GM12878 (cell line): ENCODE measurements at regions not wholly inside any gene's neighbourhood (a gene's known extent, or its start where the extent isn't known, plus 50 kb on each side); places are given as distances from the start of the nearest gene placed in this dataset.

Source experiments
- ATAC-seq: fragments of 200-7000 bp; cut with Tn5 transposase; 3 replicates; pipeline ENCODE4 v1.9.1; 2020; ENCODE audit warnings: mild to moderate bottlenecking, moderate library complexity
- BruUV-seq: library from RNA; stranded (reverse); fragments of 400-500 nt; replicated peaks from 2 replicates; lab custom pipeline; 2021; lab: Mats Ljungman, UMichigan
- CTCF ChIA-PET: fragments of 300-600 bp; sonication (Branson Sonifier 250); formaldehyde crosslinking; extraction: SDS; loops from one replicate; lab custom pipeline; 2021; ENCODE audit warnings: inconsistent platforms; lab: Yijun Ruan, JAX
- POLR2A ChIA-PET: fragments of 350-600 bp; formaldehyde crosslinking; extraction: SDS; loops from one replicate; lab custom pipeline; 2021; ENCODE audit warnings: inconsistent platforms; lab: Charles Lee
- RAD21 ChIA-PET: fragments of 300-600 bp; sonication (Branson Sonifier 250); formaldehyde crosslinking; loops from one replicate; lab custom pipeline; 2023; ENCODE audit warnings: antibody characterized with exemption; ENCODE audit not compliant: unreplicated experiment; lab: Charles Lee
- SMC1A ChIA-PET: fragments of 300-600 bp; sonication (Branson Sonifier 250); formaldehyde crosslinking; loops from one replicate; lab custom pipeline; 2023; ENCODE audit not compliant: unreplicated experiment, uncharacterized antibody; lab: Charles Lee
- DNase-seq: peaks from one replicate; pipeline ENCODE4 v3.0.0-alpha.2; 2011; ENCODE audit warnings: low read depth, low spot score
- FAIRE-seq: peaks from 3 replicates; lab custom pipeline; 2011; peaks lifted over from hg19 to GRCh38; lab: Jason Lieb, UNC
- H2AFZ ChIP-seq: 2 replicates; pipeline ENCODE4 v1.6.0; 2011; ENCODE audit warnings: low read depth, low read length, control low read depth; ENCODE audit not compliant: control insufficient read depth
- H3K27ac ChIP-seq: 2 replicates; pipeline ENCODE4 v1.5.1; 2011; ENCODE audit warnings: control low read depth; ENCODE audit not compliant: control insufficient read depth, insufficient read depth
- H3K27me3 ChIP-seq, 2 experiments: replicated peaks in 1 of 2; 2 replicates each; pipeline versions ENCODE4 v1.6.0 to v1.6.1; 2011; ENCODE audit warnings: low read length in 1 of 2; ENCODE audit not compliant: control insufficient read depth in 2 of 2, insufficient read depth in 2 of 2
- H3K36me3 ChIP-seq, 2 experiments: 2 replicates each; pipeline ENCODE4 v1.5.1; 2011; ENCODE audit warnings: low read length in 1 of 2; ENCODE audit not compliant: control insufficient read depth in 2 of 2, insufficient read depth in 2 of 2
- H3K4me1 ChIP-seq: 2 replicates; pipeline ENCODE4 v1.6.1; 2011; ENCODE audit warnings: mild to moderate bottlenecking, low read length, moderate library complexity, mixed read lengths; ENCODE audit not compliant: control insufficient read depth, insufficient read depth
- H3K4me2 ChIP-seq: 2 replicates; pipeline ENCODE4 v1.6.0; 2011; ENCODE audit warnings: control low read depth; ENCODE audit not compliant: control insufficient read depth, insufficient read depth
- H3K4me3 ChIP-seq: fragments of 200-600 bp; sonication (generic); 2 replicates; pipeline ENCODE4 v1.5.1; 2016
- H3K79me2 ChIP-seq: 2 replicates; pipeline ENCODE4 v1.6.0; 2011; ENCODE audit warnings: low read length; ENCODE audit not compliant: control insufficient read depth, insufficient read depth
- H3K9ac ChIP-seq: 2 replicates; pipeline ENCODE4 v1.8.0; 2011; ENCODE audit warnings: low read length, control low read depth, mixed read lengths; ENCODE audit not compliant: control insufficient read depth, insufficient read depth
- H3K9me3 ChIP-seq: replicated peaks from 3 replicates; pipeline ENCODE4 v1.5.1; 2011; ENCODE audit warnings: mild to moderate bottlenecking, low read length; ENCODE audit not compliant: control insufficient read depth, insufficient read depth
- H4K20me1 ChIP-seq: 2 replicates; pipeline ENCODE4 v1.6.0; 2011; ENCODE audit not compliant: control insufficient read depth, insufficient read depth
- CREB1 ChIP-seq: IDR thresholded peaks from 2 replicates; pipeline ENCODE4 v1.6.1; 2012; ENCODE audit warnings: low read depth, mild to moderate bottlenecking, inconsistent platforms
- CREM ChIP-seq: IDR thresholded peaks from 2 replicates; pipeline ENCODE4 v1.6.1; 2014; ENCODE audit warnings: antibody characterized with exemption, low read depth
- ESRRA ChIP-seq: IDR thresholded peaks from 2 replicates; pipeline ENCODE4 v1.6.1; 2012; ENCODE audit warnings: mild to moderate bottlenecking, low read length, improper control_type of control experiment
- MYC ChIP-seq: IDR thresholded peaks from 2 replicates; pipeline ENCODE4 v1.6.1; 2011; ENCODE audit warnings: mild to moderate bottlenecking, low read length, moderate library complexity, inconsistent platforms; ENCODE audit not compliant: insufficient read depth, insufficient replicate concordance, insufficient read length, severe bottlenecking
- SMAD1 ChIP-seq: fragments of 450-650 bp; IDR thresholded peaks from 2 replicates; pipeline ENCODE4 v1.6.1; 2018; ENCODE audit warnings: mild to moderate bottlenecking, low read depth; ENCODE audit not compliant: partially characterized antibody
- SPI1 ChIP-seq: IDR thresholded peaks from 2 replicates; pipeline ENCODE4 v1.6.1; 2011; ENCODE audit warnings: low read depth, mild to moderate bottlenecking, low read length, moderate library complexity, borderline replicate concordance; ENCODE audit not compliant: insufficient read depth
- TCF12 ChIP-seq: IDR thresholded peaks from 2 replicates; pipeline ENCODE4 v1.6.1; 2011; ENCODE audit warnings: low read depth, mild to moderate bottlenecking, low read length
- WGBS: methylation state at CpG from one replicate; pipeline ENCODE4 v1.1.6; 2016; ENCODE audit warnings: low lambda C conversion rate; ENCODE audit not compliant: insufficient replicate concordance, insufficient coverage; ENCODE audit errors: missing lambda C conversion rate; 5-methylcytosine and 5-hydroxymethylcytosine counted together
- in situ Hi-C: fragments of 300-500 bp; cut with MboI; formaldehyde crosslinking; loops from 9 replicates; pipeline ENCODE4 v1.14.3; 2018; ENCODE audit warnings: mixed read lengths
- intact Hi-C: fragments of 100-400 bp; cut with micrococcal nuclease; formaldehyde crosslinking; loops from one replicate; pipeline ENCODE4 v1.14.2; 2022; ENCODE audit not compliant: unreplicated experiment
- TF ChIP-seq, protein P1 (sequence below): IDR thresholded peaks from 2 replicates; pipeline ENCODE4 v1.6.1; 2011; ENCODE audit warnings: low read depth, low read length, improper control_type of control experiment, borderline replicate concordance
- TF ChIP-seq, protein P2 (sequence below): fragments of 450-650 bp; formaldehyde crosslinking; IDR thresholded peaks from 2 replicates; pipeline ENCODE4 v1.4.0; 2020; ENCODE audit warnings: mild to moderate bottlenecking, moderate library complexity
- TF ChIP-seq, protein P3 (sequence below): IDR thresholded peaks from 2 replicates; pipeline ENCODE4 v1.6.1; 2012; ENCODE audit warnings: low read depth, low read length, improper control_type of control experiment
- TF ChIP-seq, protein P4 (sequence below): fragments of 450-650 bp; IDR thresholded peaks from 2 replicates; pipeline ENCODE4 v1.6.1; 2017; ENCODE audit warnings: mild to moderate bottlenecking, moderate library complexity
- TF ChIP-seq, protein P5 (sequence below): fragments of 450-650 bp; formaldehyde crosslinking; IDR thresholded peaks from 2 replicates; pipeline ENCODE4 v1.5.0; 2022; ENCODE audit warnings: mild to moderate bottlenecking, missing genetic modification characterization

DNA sequence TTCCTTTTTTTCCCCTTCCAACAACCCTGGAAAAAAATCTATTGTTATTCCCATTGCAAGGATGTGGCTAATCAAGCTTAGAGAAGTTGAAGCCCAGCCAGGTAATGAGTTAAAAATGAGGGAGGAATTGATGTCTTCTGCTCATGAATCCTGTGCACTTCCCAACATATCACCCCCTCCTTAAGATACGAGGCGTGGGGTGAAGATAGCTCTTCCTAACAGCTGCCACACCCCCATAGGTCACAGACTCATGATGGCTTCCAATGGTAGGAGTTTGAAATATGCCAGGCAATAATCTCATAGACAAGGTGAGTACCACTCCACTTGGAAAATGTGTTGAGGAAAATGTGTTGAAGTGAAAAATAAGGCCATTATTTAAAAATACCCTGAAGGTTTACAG lies 71.3 kb upstream of the HECW1 start:
- ATAC-seq (no peak), DNase-seq (no peak)
- TF ChIP-seq, protein P1, sequence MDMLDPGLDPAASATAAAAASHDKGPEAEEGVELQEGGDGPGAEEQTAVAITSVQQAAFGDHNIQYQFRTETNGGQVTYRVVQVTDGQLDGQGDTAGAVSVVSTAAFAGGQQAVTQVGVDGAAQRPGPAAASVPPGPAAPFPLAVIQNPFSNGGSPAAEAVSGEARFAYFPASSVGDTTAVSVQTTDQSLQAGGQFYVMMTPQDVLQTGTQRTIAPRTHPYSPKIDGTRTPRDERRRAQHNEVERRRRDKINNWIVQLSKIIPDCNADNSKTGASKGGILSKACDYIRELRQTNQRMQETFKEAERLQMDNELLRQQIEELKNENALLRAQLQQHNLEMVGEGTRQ: no peak
- TF ChIP-seq SPI1 (no peak), CREM (no peak), TCF12 (no peak), CREB1 (no peak), MYC (no peak), SMAD1 (no peak), ESRRA (no peak)
- TF ChIP-seq, protein P2, sequence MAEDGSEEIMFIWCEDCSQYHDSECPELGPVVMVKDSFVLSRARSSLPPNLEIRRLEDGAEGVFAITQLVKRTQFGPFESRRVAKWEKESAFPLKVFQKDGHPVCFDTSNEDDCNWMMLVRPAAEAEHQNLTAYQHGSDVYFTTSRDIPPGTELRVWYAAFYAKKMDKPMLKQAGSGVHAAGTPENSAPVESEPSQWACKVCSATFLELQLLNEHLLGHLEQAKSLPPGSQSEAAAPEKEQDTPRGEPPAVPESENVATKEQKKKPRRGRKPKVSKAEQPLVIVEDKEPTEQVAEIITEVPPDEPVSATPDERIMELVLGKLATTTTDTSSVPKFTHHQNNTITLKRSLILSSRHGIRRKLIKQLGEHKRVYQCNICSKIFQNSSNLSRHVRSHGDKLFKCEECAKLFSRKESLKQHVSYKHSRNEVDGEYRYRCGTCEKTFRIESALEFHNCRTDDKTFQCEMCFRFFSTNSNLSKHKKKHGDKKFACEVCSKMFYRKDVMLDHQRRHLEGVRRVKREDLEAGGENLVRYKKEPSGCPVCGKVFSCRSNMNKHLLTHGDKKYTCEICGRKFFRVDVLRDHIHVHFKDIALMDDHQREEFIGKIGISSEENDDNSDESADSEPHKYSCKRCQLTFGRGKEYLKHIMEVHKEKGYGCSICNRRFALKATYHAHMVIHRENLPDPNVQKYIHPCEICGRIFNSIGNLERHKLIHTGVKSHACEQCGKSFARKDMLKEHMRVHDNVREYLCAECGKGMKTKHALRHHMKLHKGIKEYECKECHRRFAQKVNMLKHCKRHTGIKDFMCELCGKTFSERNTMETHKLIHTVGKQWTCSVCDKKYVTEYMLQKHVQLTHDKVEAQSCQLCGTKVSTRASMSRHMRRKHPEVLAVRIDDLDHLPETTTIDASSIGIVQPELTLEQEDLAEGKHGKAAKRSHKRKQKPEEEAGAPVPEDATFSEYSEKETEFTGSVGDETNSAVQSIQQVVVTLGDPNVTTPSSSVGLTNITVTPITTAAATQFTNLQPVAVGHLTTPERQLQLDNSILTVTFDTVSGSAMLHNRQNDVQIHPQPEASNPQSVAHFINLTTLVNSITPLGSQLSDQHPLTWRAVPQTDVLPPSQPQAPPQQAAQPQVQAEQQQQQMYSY (CRISPR knock-in tag): no peak
- TF ChIP-seq, protein P3, sequence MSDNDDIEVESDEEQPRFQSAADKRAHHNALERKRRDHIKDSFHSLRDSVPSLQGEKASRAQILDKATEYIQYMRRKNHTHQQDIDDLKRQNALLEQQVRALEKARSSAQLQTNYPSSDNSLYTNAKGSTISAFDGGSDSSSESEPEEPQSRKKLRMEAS: no peak
- TF ChIP-seq, protein P4, sequence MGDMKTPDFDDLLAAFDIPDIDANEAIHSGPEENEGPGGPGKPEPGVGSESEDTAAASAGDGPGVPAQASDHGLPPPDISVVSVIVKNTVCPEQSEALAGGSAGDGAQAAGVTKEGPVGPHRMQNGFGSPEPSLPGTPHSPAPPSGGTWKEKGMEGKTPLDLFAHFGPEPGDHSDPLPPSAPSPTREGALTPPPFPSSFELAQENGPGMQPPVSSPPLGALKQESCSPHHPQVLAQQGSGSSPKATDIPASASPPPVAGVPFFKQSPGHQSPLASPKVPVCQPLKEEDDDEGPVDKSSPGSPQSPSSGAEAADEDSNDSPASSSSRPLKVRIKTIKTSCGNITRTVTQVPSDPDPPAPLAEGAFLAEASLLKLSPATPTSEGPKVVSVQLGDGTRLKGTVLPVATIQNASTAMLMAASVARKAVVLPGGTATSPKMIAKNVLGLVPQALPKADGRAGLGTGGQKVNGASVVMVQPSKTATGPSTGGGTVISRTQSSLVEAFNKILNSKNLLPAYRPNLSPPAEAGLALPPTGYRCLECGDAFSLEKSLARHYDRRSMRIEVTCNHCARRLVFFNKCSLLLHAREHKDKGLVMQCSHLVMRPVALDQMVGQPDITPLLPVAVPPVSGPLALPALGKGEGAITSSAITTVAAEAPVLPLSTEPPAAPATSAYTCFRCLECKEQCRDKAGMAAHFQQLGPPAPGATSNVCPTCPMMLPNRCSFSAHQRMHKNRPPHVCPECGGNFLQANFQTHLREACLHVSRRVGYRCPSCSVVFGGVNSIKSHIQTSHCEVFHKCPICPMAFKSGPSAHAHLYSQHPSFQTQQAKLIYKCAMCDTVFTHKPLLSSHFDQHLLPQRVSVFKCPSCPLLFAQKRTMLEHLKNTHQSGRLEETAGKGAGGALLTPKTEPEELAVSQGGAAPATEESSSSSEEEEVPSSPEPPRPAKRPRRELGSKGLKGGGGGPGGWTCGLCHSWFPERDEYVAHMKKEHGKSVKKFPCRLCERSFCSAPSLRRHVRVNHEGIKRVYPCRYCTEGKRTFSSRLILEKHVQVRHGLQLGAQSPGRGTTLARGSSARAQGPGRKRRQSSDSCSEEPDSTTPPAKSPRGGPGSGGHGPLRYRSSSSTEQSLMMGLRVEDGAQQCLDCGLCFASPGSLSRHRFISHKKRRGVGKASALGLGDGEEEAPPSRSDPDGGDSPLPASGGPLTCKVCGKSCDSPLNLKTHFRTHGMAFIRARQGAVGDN: no peak
- TF ChIP-seq, protein P5, sequence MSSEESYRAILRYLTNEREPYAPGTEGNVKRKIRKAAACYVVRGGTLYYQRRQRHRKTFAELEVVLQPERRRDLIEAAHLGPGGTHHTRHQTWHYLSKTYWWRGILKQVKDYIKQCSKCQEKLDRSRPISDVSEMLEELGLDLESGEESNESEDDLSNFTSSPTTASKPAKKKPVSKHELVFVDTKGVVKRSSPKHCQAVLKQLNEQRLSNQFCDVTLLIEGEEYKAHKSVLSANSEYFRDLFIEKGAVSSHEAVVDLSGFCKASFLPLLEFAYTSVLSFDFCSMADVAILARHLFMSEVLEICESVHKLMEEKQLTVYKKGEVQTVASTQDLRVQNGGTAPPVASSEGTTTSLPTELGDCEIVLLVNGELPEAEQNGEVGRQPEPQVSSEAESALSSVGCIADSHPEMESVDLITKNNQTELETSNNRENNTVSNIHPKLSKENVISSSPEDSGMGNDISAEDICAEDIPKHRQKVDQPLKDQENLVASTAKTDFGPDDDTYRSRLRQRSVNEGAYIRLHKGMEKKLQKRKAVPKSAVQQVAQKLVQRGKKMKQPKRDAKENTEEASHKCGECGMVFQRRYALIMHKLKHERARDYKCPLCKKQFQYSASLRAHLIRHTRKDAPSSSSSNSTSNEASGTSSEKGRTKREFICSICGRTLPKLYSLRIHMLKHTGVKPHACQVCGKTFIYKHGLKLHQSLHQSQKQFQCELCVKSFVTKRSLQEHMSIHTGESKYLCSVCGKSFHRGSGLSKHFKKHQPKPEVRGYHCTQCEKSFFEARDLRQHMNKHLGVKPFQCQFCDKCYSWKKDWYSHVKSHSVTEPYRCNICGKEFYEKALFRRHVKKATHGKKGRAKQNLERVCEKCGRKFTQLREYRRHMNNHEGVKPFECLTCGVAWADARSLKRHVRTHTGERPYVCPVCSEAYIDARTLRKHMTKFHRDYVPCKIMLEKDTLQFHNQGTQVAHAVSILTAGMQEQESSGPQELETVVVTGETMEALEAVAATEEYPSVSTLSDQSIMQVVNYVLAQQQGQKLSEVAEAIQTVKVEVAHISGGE (CRISPR knock-in tag): no peak

More for the DNA sequence above, 71.3 kb upstream of the HECW1 start:
- Histone ChIP-seq H3K27me3 (no peaks in the 10 kb centered on the region), H3K27ac (no peak overlapping the region), H3K9me3 (no peaks in the 10 kb centered on the region), H2AFZ (no peak overlapping the region), H3K9ac (no peak overlapping the region), H3K79me2 (no peaks in the 10 kb centered on the region), H3K4me3 (no peak overlapping the region), H3K36me3 (no peaks in the 10 kb centered on the region), H3K4me2 (no peak overlapping the region), H3K4me1 (no peaks in the 10 kb centered on the region), H4K20me1 (no peaks in the 10 kb centered on the region)
- intact Hi-C loops (no loop called here), in situ Hi-C loops (no loop called here)
- no TSS peak for BruUV-seq
- FAIRE-seq: no peak
- 49% methylated on average over 2 of the region's 2 CpGs for WGBS
- ChIA-PET POLR2A (no interaction called here), CTCF (interaction anchor here (0.8 kb wide), 1 partner anchor 13 kb away, joined by 3 read pairs; no protein-coding TSS in a partner anchor), RAD21 (no interaction called here), SMC1A (interaction anchor here (1.1 to 2.3 kb wide), 3 partner anchors 14 to 80 kb away, joined by 4 to 9 read pairs (median 4); no protein-coding TSS in a partner anchor)
